Prostate gland (tissue), 2 donors: ENCODE measurements at regions not wholly inside any gene's neighbourhood (a gene's known extent, or its start where the extent isn't known, plus 50 kb on each side); places are given as distances from the start of the nearest gene placed in this dataset.

Source experiments
- CTCF ChIP-seq, 4 experiments: fragments of 200-600 bp in 2 of 4; fragments of 450-650 bp in 2 of 4; sonication (generic) in 2 of 4; IDR thresholded peaks; 1 replicate in 3 of 4; 2 replicates in 1 of 4; pipeline ENCODE4 v1.5.1; 2016 to 2019; ENCODE audit warnings: antibody characterized with exemption in 4 of 4, mild to moderate bottlenecking in 2 of 4, moderate library complexity in 2 of 4
- POLR2A ChIP-seq: fragments of 450-650 bp; IDR thresholded peaks from one replicate; pipeline ENCODE4 v1.6.1; 2016; ENCODE audit warnings: antibody characterized with exemption, mild to moderate bottlenecking
- POLR2AphosphoS5 ChIP-seq: sonication (generic); formaldehyde crosslinking; IDR thresholded peaks from one replicate; pipeline ENCODE4 v1.6.1; 2017; ENCODE audit warnings: antibody characterized with exemption

- TF ChIP-seq CTCF (IDR thresholded peaks at IDR 0.05) = no peak
- TF ChIP-seq POLR2A = no peak
- TF ChIP-seq POLR2AphosphoS5 = no peak
Observed at GRCh38 chr2:126531029-126531428, 124.9 kb upstream of the GYPC start.
